ENCODE measurements at regions not wholly inside any gene's neighbourhood (a gene's known extent, or its start where the extent isn't known, plus 50 kb on each side); places are given as distances from the start of the nearest gene placed in this dataset.

GRCh38 chr6:155740781-155741399, 285.3 kb upstream of the NOX3 start:
- no peak overlapping the region for H3K4me3 ChIP-seq
- H3K4me1 ChIP-seq (replicated peaks): no peaks in the 10 kb centered on the region

GRCh38 chr6:155738602-155739105, 283.0 kb upstream of the NOX3 start:
- no peaks in the 10 kb centered on the region for H3K4me1 ChIP-seq (replicated peaks)
- H3K9me3 ChIP-seq (replicated peaks): no peaks in the 10 kb centered on the region
- no peaks in the 10 kb centered on the region for H3K36me3 ChIP-seq
- H3K4me3 ChIP-seq: no peak overlapping the region
- DNase-seq (ENCODE audit: low read depth in 1 of 2, low spot score in 2 of 2): no peak
- H3K27ac ChIP-seq: no peak overlapping the region
- no peaks in the 10 kb centered on the region for H3K27me3 ChIP-seq (replicated peaks)

More at GRCh38 chr6:155740781-155741399, 285.3 kb upstream of the NOX3 start:
- no peak for DNase-seq (ENCODE audit: low read depth in 1 of 2, low spot score in 2 of 2)
- H3K27ac ChIP-seq: no peak overlapping the region
- no peaks in the 10 kb centered on the region for H3K27me3 ChIP-seq (replicated peaks)
- H3K36me3 ChIP-seq: no peaks in the 10 kb centered on the region
- no peaks in the 10 kb centered on the region for H3K9me3 ChIP-seq (replicated peaks)

GRCh38 chr6:155717374-155717773, 261.7 kb upstream of the NOX3 start:
- Histone ChIP-seq H3K27me3 (replicated peaks) (no peaks in the 10 kb centered on the region), H3K4me3 (no peak overlapping the region), H3K36me3 (no peaks in the 10 kb centered on the region), H3K27ac (no peak overlapping the region), H3K4me1 (replicated peaks) (no peaks in the 10 kb centered on the region), H3K9me3 (replicated peaks) (no peaks in the 10 kb centered on the region; the same call in 1 of the 2 replicates)
- DNase-seq (ENCODE audit: low read depth in 1 of 2, low spot score in 2 of 2): no peak

- H3K9me3 ChIP-seq (replicated peaks): no peaks in the 10 kb centered on the region
These were observed 255.1 kb upstream of the NOX3 start for GRCh38 chr6:155710704-155711103.

GRCh38 chr6:155709262-155709661, 253.6 kb upstream of the NOX3 start:
- no peak for DNase-seq (ENCODE audit: low read depth in 1 of 2, low spot score in 2 of 2)
- H3K9me3 ChIP-seq (replicated peaks): no peaks in the 10 kb centered on the region
- H3K27me3 ChIP-seq (replicated peaks): no peaks in the 10 kb centered on the region
- H3K4me1 ChIP-seq (replicated peaks): no peaks in the 10 kb centered on the region
- no peak overlapping the region for H3K27ac ChIP-seq
- H3K36me3 ChIP-seq: no peaks in the 10 kb centered on the region
- no peak overlapping the region for H3K4me3 ChIP-seq

More at GRCh38 chr6:155710704-155711103, 255.1 kb upstream of the NOX3 start:
- Histone ChIP-seq H3K4me3 (no peak overlapping the region), H3K27me3 (replicated peaks) (no peaks in the 10 kb centered on the region), H3K27ac (no peak overlapping the region), H3K4me1 (replicated peaks) (no peaks in the 10 kb centered on the region), H3K36me3 (no peaks in the 10 kb centered on the region)
- DNase-seq (ENCODE audit: low read depth in 1 of 2, low spot score in 2 of 2): no peak

- Histone ChIP-seq H3K9me3 (replicated peaks) (no peaks in the 10 kb centered on the region), H3K27me3 (replicated peaks) (no peaks in the 10 kb centered on the region), H3K27ac (no peak overlapping the region), H3K4me1 (replicated peaks) (no peaks in the 10 kb centered on the region), H3K36me3 (no peaks in the 10 kb centered on the region), H3K4me3 (no peak overlapping the region)
- no peak for DNase-seq (ENCODE audit: low read depth in 1 of 2, low spot score in 2 of 2)
These were observed 252.5 kb upstream of the NOX3 start for GRCh38 chr6:155708100-155708499.

GRCh38 chr6:155706806-155707205, 251.2 kb upstream of the NOX3 start:
- Histone ChIP-seq H3K9me3 (replicated peaks) (no peaks in the 10 kb centered on the region), H3K4me3 (no peak overlapping the region), H3K36me3 (no peaks in the 10 kb centered on the region), H3K27ac (no peak overlapping the region), H3K4me1 (replicated peaks) (no peaks in the 10 kb centered on the region), H3K27me3 (replicated peaks) (no peaks in the 10 kb centered on the region)
- DNase-seq (ENCODE audit: low read depth in 1 of 2, low spot score in 2 of 2): no peak

GRCh38 chr6:155706341-155706740, 250.7 kb upstream of the NOX3 start:
- DNase-seq (ENCODE audit: low read depth in 1 of 2, low spot score in 2 of 2): no peak
- no peaks in the 10 kb centered on the region for H3K4me1 ChIP-seq (replicated peaks)
- no peaks in the 10 kb centered on the region for H3K36me3 ChIP-seq
- H3K4me3 ChIP-seq: no peak overlapping the region
- H3K9me3 ChIP-seq (replicated peaks): no peaks in the 10 kb centered on the region
- no peak overlapping the region for H3K27ac ChIP-seq
- no peaks in the 10 kb centered on the region for H3K27me3 ChIP-seq (replicated peaks)

- Histone ChIP-seq H3K27me3 (replicated peaks) (no peaks in the 10 kb centered on the region), H3K4me1 (replicated peaks) (no peaks in the 10 kb centered on the region), H3K36me3 (no peaks in the 10 kb centered on the region), H3K4me3 (no peak overlapping the region), H3K9me3 (replicated peaks) (no peaks in the 10 kb centered on the region; the same call in 1 of the 2 replicates), H3K27ac (no peak overlapping the region)
- DNase-seq (ENCODE audit: low read depth in 1 of 2, low spot score in 2 of 2): no peak
These were observed 245.7 kb upstream of the NOX3 start for GRCh38 chr6:155701342-155701741.

GRCh38 chr6:155695495-155695894, 239.9 kb upstream of the NOX3 start:
- no peaks in the 10 kb centered on the region for H3K36me3 ChIP-seq
- no peaks in the 10 kb centered on the region for H3K27me3 ChIP-seq (replicated peaks)
- no peaks in the 10 kb centered on the region for H3K4me1 ChIP-seq (replicated peaks)
- no peak for DNase-seq (ENCODE audit: low read depth in 1 of 2, low spot score in 2 of 2)
- H3K4me3 ChIP-seq: no peak overlapping the region
- H3K27ac ChIP-seq: no peak overlapping the region
- no peaks in the 10 kb centered on the region; the same call in 1 of the 2 replicates for H3K9me3 ChIP-seq (replicated peaks)

- DNase-seq (ENCODE audit: low read depth in 1 of 2, low spot score in 2 of 2): no peak
- Histone ChIP-seq H3K4me3 (no peak overlapping the region), H3K27me3 (replicated peaks) (no peaks in the 10 kb centered on the region), H3K36me3 (no peaks in the 10 kb centered on the region), H3K4me1 (replicated peaks) (no peaks in the 10 kb centered on the region), H3K9me3 (replicated peaks) (no peaks in the 10 kb centered on the region), H3K27ac (no peak overlapping the region)
These were observed 238.8 kb upstream of the NOX3 start for GRCh38 chr6:155694419-155694790.

GRCh38 chr6:155693573-155694418, 238.2 kb upstream of the NOX3 start:
- DNase-seq (ENCODE audit: low read depth in 1 of 2, low spot score in 2 of 2): no peak
- Histone ChIP-seq H3K4me3 (no peak overlapping the region), H3K4me1 (replicated peaks) (no peaks in the 10 kb centered on the region), H3K9me3 (replicated peaks) (no peaks in the 10 kb centered on the region), H3K27ac (no peak overlapping the region), H3K27me3 (replicated peaks) (no peaks in the 10 kb centered on the region), H3K36me3 (no peaks in the 10 kb centered on the region)

- Histone ChIP-seq H3K4me3 (no peak overlapping the region), H3K4me1 (replicated peaks) (no peaks in the 10 kb centered on the region), H3K27me3 (replicated peaks) (no peaks in the 10 kb centered on the region), H3K9me3 (replicated peaks) (no peaks in the 10 kb centered on the region), H3K36me3 (no peaks in the 10 kb centered on the region), H3K27ac (no peak overlapping the region)
- no peak for DNase-seq (ENCODE audit: low read depth in 1 of 2, low spot score in 2 of 2)
These were observed 235.2 kb upstream of the NOX3 start for GRCh38 chr6:155690820-155691219.

GRCh38 chr6:155687645-155688044, 232.0 kb upstream of the NOX3 start:
- no peak overlapping the region for H3K4me3 ChIP-seq
- DNase-seq (ENCODE audit: low read depth in 1 of 2, low spot score in 2 of 2): no peak

More at GRCh38 chr6:155687645-155688044, 232.0 kb upstream of the NOX3 start:
- Histone ChIP-seq H3K27me3 (replicated peaks) (no peaks in the 10 kb centered on the region), H3K27ac (no peak overlapping the region), H3K36me3 (no peaks in the 10 kb centered on the region), H3K9me3 (replicated peaks) (no peaks in the 10 kb centered on the region), H3K4me1 (replicated peaks) (no peaks in the 10 kb centered on the region)

Measured in SJSA1 (cell line).